Left lung (tissue), 4 donors: ENCODE measurements at regions not wholly inside any gene's neighbourhood (a gene's known extent, or its start where the extent isn't known, plus 50 kb on each side); places are given as distances from the start of the nearest gene placed in this dataset.

Experiments
- ATAC-seq: fragments of 200-7000 bp; cut with Tn5 transposase; one replicate; pipeline ENCODE4 v1.9.1; 2020; ENCODE audit warnings: moderate library complexity
- DNase-seq, 4 donors: peaks; one replicate each; pipeline ENCODE4 v3.0.0-alpha.2; 2013 to 2020
- H3K27ac ChIP-seq, 2 donors: fragments of 200-600 bp; sonication (generic) in 1 of 2; one replicate each; pipeline versions ENCODE4 v1.5.0 to v1.8.0; 2020 to 2021
- H3K27me3 ChIP-seq, 2 donors: fragments of 200-600 bp; sonication (generic) in 1 of 2; one replicate each; pipeline versions ENCODE4 v1.5.0 to v1.8.0; 2020 to 2021
- H3K36me3 ChIP-seq, 2 donors: fragments of 200-600 bp; sonication (generic) in 1 of 2; one replicate each; pipeline versions ENCODE4 v1.5.0 to v1.8.0; 2020 to 2021
- H3K4me1 ChIP-seq, 2 donors: fragments of 200-600 bp; one replicate each; pipeline ENCODE4 v1.8.0; 2021
- H3K4me3 ChIP-seq, 2 donors: fragments of 200-600 bp; sonication (generic) in 1 of 2; one replicate each; pipeline versions ENCODE4 v1.5.0 to v1.8.0; 2020 to 2021; ENCODE audit warnings: mild to moderate bottlenecking in 1 of 2
- H3K9me3 ChIP-seq, 2 donors: fragments of 200-600 bp; sonication (generic) in 1 of 2; one replicate each; pipeline versions ENCODE4 v1.5.0 to v1.8.0; 2020 to 2021
- CTCF ChIP-seq, 2 donors: fragments of 200-600 bp; sonication (generic) in 1 of 2; IDR thresholded peaks; one replicate each; pipeline versions ENCODE4 v1.5.0 to v1.8.0; 2021; ENCODE audit warnings: antibody characterized with exemption in 2 of 2
- intact Hi-C, 2 donors: fragments of 100-400 bp; cut with DNase I; formaldehyde crosslinking; loops; one replicate each; pipeline versions ENCODE4 v1.11.2 to v1.14.2; 2022
- donor health status: DM: no; HTN: yes; CAD: no.
- donor health status: DM: no; HTN: no; CAD: no.

GRCh38 chr17:55617441-55617840 is 105.2 kb downstream of the TMEM100 start:
- ATAC-seq (no peak), DNase-seq (no peak)
- TF ChIP-seq CTCF (IDR thresholded peaks at IDR 0.05), result no peak
- intact Hi-C loops, result no loop called here
- H3K36me3 ChIP-seq, result no peaks in the 10 kb centered on the region
- no peak overlapping the region for H3K4me3 ChIP-seq
- H3K4me1 ChIP-seq, result no peaks in the 10 kb centered on the region
- H3K27ac ChIP-seq, result no peak overlapping the region
- H3K9me3 ChIP-seq, result no peaks in the 10 kb centered on the region
- H3K27me3 ChIP-seq, result no peaks in the 10 kb centered on the region

- H3K4me1 ChIP-seq, result no peaks in the 10 kb centered on the region
- no peaks in the 10 kb centered on the region for H3K9me3 ChIP-seq
- no peak for DNase-seq
- intact Hi-C loops, result no loop called here
- ATAC-seq, result no peak
- no peak for TF ChIP-seq CTCF (IDR thresholded peaks at IDR 0.05)
- H3K4me3 ChIP-seq, result no peak overlapping the region
- no peaks in the 10 kb centered on the region for H3K36me3 ChIP-seq
- H3K27me3 ChIP-seq, result no peaks in the 10 kb centered on the region
- H3K27ac ChIP-seq, result no peak overlapping the region
These were observed 102.8 kb upstream of the SMIM36 start for GRCh38 chr17:55614061-55614460.

GRCh38 chr17:55612691-55613141 is 101.5 kb upstream of the SMIM36 start:
- Histone ChIP-seq H3K27ac (no peak overlapping the region), H3K36me3 (no peaks in the 10 kb centered on the region), H3K4me3 (no peak overlapping the region), H3K9me3 (no peaks in the 10 kb centered on the region), H3K4me1 (peaks cover 0 to 6% of the 10 kb centered on the region in 2 donors), H3K27me3 (no peaks in the 10 kb centered on the region)
- ATAC-seq, result no peak
- intact Hi-C loops, result no loop called here
- no peak for TF ChIP-seq CTCF (IDR thresholded peaks at IDR 0.05)
- no peak for DNase-seq

GRCh38 chr17:55607731-55608341 is 96.6 kb upstream of the SMIM36 start:
- Histone ChIP-seq H3K27ac (peak overlapping the region; percentile 34 to 57), H3K4me1 (peaks cover 0 to 15% of the 10 kb centered on the region in 2 donors), H3K36me3 (no peaks in the 10 kb centered on the region), H3K4me3 (no peak overlapping the region), H3K27me3 (no peaks in the 10 kb centered on the region), H3K9me3 (no peaks in the 10 kb centered on the region)
- intact Hi-C loops, result no loop called here
- DNase-seq, result peak in 1 of 4 donors; percentile 33
- peak; percentile 11 for ATAC-seq
- TF ChIP-seq CTCF (IDR thresholded peaks at IDR 0.05), result no peak

DNA sequence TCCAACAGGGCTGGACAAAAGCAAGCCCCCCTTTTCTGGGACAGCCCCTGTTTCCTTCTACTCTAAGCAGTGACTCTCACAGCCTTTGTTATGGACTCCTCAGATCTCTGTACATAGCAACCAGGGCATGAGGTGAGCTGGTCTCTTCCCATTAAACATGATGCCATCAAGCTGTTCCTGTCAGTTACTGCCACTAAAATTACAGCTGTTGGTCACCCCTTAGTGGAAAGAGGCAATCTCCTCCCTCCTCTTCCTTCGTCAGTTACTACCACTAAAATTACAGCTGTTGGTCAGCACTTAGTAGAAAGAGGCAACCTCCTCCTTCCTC is 95.2 kb upstream of the SMIM36 start:
- ATAC-seq (peak; percentile 13), DNase-seq (no peak)
- Histone ChIP-seq H3K27ac (peak overlapping the region in 1 of 2 donors; percentile 57), H3K4me3 (no peak overlapping the region), H3K27me3 (no peaks in the 10 kb centered on the region), H3K9me3 (no peaks in the 10 kb centered on the region), H3K36me3 (no peaks in the 10 kb centered on the region), H3K4me1 (peaks cover 0 to 15% of the 10 kb centered on the region in 2 donors)
- intact Hi-C loops, result no loop called here
- no peak for TF ChIP-seq CTCF (IDR thresholded peaks at IDR 0.05)
